Prostate gland (tissue), 2 donors: ENCODE measurements at regions not wholly inside any gene's neighbourhood (a gene's known extent, or its start where the extent isn't known, plus 50 kb on each side); places are given as distances from the start of the nearest gene placed in this dataset.
"Not testable (repeated sequence)": the region's sequence is repeated elsewhere in the genome, so short reads cannot be mapped to it uniquely, and the experiment has no call there.

Source experiments
- POLR2A ChIP-seq: fragments of 450-650 bp; IDR thresholded peaks from one replicate; pipeline ENCODE4 v1.6.1; 2016; ENCODE audit warnings: antibody characterized with exemption, mild to moderate bottlenecking
- TF ChIP-seq, protein P1 (sequence below), 4 experiments: fragments of 200-600 bp in 2 of 4; fragments of 450-650 bp in 2 of 4; sonication (generic) in 2 of 4; IDR thresholded peaks; 1 replicate in 3 of 4; 2 replicates in 1 of 4; pipeline ENCODE4 v1.5.1; 2016 to 2019; ENCODE audit warnings: antibody characterized with exemption in 4 of 4, mild to moderate bottlenecking in 2 of 4, moderate library complexity in 2 of 4

DNA sequence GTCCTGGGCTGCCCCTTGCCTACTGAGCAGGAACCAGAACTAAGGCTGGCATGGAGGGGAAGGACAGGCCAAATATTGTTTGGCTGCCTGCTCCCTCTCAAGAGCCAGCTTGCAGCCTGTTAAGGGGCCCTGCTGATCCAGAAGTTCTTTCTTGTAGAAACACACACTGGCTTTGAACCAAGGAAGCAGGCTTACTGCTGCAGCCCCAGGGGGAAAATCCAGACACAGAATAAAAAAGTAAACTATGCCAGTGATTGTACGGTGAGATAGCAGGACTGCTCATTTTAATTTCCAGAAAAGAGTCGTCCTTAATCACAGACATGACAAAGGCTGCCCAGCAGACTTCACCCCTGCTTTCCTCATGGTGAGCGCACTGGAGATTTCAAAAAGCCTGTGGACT lies 371.6 kb downstream of the ANAPC1 start:
- TF ChIP-seq, protein P1, sequence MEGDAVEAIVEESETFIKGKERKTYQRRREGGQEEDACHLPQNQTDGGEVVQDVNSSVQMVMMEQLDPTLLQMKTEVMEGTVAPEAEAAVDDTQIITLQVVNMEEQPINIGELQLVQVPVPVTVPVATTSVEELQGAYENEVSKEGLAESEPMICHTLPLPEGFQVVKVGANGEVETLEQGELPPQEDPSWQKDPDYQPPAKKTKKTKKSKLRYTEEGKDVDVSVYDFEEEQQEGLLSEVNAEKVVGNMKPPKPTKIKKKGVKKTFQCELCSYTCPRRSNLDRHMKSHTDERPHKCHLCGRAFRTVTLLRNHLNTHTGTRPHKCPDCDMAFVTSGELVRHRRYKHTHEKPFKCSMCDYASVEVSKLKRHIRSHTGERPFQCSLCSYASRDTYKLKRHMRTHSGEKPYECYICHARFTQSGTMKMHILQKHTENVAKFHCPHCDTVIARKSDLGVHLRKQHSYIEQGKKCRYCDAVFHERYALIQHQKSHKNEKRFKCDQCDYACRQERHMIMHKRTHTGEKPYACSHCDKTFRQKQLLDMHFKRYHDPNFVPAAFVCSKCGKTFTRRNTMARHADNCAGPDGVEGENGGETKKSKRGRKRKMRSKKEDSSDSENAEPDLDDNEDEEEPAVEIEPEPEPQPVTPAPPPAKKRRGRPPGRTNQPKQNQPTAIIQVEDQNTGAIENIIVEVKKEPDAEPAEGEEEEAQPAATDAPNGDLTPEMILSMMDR (IDR thresholded peaks at IDR 0.05): not testable (repeated sequence)
- not testable (repeated sequence) for TF ChIP-seq POLR2A
